GM21360 (cell line): ENCODE measurements at regions not wholly inside any gene's neighbourhood (a gene's known extent, or its start where the extent isn't known, plus 50 kb on each side); places are given as distances from the start of the nearest gene placed in this dataset.

ENCODE experiments used
- ATAC-seq: cut with Tn5 transposase; IDR thresholded peaks from one replicate; pipeline ENCODE4 v1.9.1; 2021; ENCODE audit warnings: mild to moderate bottlenecking, moderate library complexity; ENCODE audit not compliant: unreplicated experiment

DNA sequence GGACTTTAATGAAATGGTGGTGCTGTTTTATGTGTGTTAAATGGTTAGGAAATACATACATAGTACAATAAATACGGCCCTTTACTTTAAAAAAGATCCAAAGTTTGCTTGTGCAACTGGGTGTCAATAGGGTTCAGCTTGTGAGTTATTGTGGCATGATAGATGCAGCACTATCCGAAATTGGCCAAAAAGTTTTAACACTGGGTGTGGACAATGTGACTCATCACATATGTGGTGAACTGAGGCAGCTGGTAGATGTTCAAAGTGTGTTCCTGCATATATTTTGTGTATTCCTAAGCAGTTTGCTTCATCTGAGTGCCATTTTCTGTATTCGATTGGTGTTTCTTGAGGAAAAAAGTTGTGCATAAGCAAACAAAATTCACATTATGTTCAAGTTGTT, 473.1 kb downstream of the KIF20B start:
- ATAC-seq, result no peak

DNA sequence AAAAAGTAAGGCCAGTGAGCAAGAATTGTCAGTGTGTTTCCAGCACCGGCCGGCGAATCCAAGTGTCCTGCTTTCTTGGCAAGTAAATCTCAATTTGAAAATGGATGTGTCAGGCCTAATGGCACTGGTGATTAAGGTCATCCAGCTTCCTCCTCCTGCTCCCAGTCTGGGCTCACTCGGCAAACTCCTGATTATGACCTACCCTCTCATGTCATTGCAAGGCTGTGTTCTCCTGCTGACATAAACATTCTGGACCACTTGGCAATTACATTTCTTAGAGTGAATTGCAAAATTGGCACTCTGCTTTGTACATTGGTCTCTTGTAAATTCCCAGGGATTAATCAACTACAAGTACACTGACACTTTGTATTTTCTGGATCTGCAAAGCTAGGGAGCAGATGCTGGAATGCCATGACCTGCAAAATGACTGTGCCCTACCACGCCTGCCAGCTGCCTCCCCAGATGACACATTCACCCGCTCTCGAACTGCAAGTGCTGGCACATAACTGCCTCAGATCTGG, 473.8 kb downstream of the KIF20B start:
- no peak for ATAC-seq

DNA sequence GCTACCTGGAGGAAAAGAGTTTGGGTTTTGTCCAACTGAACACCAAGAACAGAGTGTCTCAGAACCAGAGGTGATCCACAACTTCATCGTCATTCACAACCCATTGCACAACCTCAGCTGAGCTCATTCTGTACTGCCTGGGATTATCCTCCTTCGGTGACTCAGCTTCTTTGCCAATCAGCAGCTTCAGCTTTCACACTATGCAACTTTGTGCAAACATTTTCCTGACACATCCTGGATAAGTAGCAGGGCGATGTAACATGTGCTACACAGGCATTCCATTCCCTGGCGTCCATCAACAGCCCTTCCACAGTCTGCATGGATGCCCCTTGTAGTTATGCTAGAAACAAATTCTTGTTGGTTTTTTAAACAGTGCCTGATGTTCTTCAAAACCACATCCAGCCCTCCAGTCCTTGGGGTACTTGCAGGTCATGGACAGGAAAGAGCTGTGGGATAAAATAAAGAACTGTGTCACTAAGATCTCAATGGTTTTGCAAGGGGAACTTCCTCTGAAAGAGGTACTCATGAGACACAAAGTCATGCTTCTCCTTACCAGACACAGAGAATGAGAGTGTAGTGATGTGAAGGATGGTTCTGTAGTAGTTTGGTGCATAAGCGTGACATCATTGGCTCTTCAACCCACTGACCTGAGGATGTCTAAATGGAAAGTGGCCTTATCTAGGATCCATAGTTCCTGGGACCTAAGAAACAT, 478.5 kb downstream of the KIF20B start:
- no peak for ATAC-seq

DNA sequence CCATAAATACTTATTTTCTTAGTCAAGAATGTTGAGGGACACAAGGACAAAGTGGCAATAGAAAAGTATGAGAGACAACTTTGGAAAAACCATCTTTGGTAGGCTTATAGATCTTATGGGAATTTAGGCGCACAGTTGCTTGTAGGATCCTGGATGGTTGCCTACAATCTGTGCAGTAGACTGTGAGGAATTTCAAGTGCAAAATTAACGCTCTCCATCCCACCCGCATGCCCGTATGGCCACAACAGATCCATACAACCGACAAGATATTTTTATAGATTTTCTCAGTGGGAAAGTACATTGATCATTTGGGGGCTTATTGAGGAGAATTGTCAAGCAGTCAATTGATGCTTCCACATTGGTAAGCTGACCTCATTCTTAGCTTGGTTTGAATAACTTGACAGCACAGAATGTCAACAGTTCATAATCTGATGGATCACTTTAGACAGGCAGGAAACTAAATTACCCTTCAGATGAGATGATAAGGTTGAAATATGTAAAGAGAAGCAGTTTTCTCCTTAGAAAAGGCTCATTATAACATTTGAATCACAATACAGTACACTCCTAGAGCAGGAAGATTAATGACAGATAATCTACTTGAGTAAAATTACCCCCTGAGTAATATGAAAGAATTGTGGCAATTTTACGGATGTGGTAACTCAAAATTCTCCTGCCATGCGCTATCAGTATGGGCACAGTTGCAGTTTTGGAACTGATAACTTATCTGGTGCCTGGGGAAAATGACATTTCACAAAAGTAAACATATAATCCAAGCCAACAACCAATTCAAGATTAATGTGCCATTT, 479.7 kb downstream of the KIF20B start:
- no peak for ATAC-seq

DNA sequence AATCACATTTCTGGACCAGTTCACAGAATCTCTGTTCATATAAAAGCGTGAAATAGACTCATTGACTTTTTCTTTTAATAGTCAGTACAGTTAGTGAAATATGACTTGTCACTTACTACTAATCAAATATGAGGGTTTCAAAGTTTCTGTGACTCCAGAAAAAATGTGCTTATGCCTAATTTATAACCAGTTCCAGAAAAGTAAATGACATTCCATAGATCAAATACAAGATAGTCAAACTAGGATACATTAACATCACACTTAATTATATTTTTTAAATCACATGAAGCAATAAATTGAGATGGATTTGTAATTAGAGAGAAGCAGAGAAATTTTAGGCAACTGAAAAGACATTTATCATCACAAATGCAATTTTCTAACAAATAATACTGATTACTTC, 491.4 kb downstream of the KIF20B start:
- ATAC-seq, result no peak

DNA sequence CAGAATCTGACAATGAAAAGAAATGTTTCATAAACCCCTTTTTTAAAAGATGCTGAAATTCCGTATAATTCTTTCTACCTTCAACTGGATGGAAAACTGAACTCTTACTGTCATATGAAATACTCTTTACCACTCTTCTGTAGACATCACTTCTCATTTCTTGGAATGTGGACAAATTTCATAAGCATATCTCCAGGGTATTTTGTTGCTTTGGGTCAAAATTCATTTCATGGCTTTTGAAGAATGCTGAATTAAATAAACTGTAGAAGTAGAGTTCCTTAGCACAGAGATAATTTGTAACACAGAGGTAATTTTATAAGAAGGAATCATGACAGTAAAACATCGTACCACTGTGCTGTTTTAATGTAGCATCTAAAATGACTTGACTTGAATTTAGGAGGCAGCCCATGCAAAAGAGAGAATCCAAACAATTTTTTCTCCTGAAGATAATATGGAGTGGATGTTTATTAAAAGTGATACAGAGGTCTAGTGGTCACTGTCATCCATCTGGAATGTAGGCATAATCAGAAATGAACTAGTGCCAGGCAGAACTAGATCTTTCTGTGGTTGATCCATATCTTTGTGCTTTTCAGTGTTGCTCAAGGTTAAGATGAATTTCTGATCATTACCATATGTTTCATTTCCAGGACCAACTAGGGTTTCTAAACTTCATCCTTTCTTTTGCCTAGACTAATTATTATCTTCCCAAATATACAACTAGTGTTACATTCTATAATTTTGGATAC, 492.0 kb downstream of the KIF20B start:
- ATAC-seq, result no peak

DNA sequence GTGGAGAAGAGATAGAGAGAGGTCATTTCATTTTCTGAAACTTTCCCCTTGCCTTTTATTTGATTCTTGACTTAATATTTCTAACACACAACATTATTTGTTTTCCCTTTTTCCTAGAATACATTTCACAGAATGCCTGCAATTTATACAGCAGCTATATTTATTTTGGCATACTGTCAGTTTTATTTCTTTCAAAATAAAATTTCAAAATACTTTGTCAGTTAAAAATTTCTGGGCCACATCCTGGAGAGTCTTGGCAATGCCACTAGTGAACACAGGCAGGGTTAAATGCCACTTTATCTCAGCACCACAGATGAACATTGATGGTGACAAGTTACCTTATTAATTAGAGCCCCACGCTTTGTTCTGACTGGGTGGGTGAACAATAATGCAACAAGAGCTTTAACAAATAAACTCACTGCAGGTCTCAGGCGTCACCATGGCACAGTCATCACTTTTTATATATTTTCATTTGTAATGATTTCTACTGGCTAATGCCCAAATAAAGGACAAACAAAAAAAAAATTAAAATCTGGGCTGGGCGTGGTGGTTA, 494.0 kb downstream of the KIF20B start:
- no peak for ATAC-seq

DNA sequence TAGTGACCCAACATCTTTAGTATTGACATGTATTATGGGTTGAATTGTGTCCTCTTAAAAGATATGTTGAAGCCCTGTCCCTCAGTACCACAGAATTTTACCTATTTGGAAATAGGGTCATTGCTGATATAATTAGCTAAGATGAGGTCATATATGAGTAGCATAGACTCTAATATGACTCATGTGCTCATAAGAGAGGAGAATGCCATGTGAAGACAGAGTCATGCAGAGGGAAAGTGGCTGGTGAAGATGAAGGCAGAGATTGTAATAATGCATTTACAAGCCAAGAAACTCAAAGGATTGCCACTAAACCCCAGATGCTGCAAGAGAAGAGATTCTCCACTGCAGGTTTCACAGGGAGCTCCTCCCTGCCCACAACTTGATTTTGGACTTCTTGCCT, 496.4 kb downstream of the KIF20B start:
- no peak for ATAC-seq

DNA sequence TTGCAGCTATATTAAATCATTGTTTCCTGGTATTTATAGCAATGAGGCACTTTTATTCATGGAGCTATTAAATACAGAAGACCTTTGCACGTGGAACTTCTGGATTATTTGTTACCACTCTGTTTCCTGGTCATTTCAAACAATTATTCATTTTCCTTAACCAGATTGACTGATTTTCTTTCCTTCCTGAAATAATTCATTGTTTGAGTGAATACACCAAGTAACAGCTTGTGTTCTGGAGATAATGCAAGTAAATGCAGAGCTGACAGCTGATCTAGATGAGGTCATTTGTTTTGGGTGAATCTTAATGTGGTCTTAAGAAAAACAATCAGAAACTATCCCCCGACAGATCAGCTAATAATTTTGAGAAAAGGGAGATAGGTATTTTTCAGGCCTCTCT, 497.7 kb downstream of the KIF20B start:
- no peak for ATAC-seq

DNA sequence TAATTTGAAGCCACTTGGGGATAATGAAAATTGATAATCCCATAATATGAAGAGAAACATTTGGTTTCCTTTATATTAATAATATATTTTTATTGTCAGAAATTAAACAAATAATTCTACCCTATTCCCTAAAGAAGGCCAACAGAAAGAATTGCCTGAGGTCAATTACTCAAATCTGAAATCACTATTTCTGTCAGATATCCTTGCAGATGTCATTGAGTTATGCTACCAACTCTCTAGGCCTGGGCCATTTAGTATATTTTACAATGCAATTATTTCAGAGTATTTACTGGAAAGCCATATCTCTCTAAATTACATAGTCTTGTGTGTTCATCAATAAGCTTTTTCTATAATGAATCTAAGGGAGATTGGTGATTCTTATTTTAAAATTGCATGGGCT, 498.1 kb downstream of the KIF20B start:
- ATAC-seq, result no peak

DNA sequence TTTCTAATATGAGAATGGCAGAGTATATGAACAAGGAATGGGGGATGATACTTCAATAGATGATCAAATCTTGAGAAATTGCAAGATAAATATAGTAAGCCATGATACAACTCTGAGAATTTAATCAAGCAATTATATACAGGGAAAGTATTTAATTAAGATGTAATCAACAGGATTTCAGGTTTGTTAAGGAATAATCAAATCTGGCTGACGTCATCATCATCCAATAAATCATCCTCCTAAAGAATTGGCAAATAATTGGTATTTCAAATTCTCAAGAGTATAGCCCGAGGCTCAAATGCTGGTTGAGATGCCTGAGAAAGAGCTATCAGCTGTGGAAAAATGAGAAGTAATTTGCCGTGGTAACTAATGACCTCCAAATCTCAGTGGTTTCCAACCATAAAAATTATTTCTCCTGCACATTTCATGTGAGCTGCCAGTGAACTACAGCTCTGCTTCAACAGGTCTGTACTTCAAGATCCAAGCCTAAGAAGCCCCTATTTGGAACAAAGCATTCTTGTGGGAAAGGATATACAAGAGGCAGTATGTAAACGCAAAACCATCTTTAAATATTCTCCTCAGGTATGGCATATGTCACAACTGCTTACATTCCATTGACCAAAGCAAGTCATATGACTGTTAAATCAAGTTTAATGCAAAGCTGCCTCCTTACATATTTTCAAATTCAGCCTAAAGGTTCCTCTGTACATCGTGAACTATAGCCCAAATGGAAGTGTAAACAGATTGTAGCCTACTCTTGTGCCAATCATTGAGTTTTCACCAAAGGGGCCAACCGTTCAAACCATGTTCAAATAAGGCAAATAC, 503.0 kb downstream of the KIF20B start:
- ATAC-seq, result no peak

DNA sequence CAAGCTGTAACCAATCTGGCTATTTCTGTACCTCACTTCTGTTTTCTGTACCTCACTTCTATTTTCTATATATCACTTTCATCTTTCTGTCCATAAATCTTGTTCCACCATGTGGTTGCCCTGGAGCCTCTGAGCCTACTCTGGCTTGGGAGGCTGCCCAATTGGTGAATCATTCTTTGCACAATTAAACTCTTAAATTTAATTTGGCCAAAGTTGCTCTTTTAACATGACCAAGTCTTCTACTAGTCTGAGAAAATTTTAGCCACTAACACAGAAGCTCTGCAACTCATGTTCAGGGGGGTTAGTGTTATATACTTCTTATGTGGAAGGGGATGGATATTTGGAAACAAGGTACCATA, 503.5 kb downstream of the KIF20B start:
- no peak for ATAC-seq

DNA sequence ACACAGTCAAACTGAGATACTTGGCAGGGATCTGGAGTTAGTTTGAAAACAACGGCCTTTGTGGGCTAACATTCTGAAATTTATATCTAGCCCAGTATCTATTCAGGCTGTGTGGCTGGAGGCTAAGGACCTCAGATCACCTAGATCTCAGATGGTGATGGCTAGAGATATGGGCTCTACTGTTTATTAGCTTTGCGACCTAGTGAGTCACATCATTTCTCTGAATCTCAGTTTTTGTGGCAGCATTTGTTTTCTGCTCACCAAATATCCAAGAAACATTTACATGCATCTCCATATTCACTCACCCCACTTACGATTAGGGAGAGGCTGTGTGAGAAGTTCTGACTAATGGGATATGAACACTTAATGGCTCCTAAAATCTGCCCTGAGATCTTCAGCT, 503.9 kb downstream of the KIF20B start:
- no peak for ATAC-seq

DNA sequence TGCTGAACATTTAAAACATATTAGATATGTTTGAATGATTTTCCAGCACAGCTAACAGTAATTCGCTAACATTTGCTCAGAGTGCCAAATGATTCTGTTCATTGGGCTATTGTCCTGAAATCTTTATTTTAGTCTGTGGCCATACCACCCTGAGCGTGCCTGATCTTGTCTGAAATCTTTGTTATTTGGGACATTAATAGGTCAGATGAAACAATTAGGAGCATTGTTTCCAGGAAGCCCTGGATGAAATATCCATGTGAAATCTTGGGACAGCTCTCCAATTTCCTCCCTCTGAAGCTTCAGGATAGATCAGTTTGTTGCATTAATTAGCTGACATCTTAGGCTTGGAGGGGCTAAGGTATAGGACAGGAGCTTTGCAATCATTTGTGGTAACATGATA, 512.0 kb downstream of the KIF20B start:
- no peak for ATAC-seq

DNA sequence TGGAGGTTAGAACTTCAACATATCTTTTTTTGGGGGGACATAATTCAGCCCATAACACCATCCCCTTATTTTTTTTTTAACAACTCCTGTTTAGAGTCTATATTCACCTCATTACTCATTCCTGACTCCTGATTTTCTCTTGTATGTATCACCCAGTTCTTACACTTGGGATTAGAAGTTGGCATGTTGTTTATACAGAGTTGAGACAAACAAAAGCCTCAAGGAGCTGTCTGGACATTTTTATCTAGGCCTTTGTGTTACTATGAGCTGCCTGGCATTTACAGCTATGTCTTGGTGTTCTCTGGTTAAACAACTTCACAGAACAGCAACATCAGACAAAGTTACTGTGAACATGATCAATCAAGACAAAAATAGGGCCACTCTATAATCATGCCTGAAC, 517.5 kb downstream of the KIF20B start:
- ATAC-seq, result no peak

DNA sequence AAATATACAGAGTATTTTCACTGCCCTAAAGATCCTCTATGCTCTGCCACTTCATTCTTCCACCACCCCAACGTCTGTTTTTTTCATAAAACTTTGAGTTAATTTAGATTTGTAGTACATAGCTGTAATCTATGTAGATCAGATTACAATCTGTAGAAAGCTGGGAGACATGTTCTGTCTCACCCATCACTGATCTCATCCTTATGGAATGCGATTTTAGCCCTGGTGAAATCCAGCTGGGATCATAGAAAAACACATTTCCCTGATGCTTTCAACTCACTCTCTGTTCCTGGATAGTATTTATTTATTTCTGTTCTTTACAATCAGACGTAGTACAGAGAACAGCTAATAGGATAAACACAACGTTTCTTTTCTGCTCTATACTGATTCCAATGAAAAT, 521.0 kb downstream of the KIF20B start:
- no peak for ATAC-seq

DNA sequence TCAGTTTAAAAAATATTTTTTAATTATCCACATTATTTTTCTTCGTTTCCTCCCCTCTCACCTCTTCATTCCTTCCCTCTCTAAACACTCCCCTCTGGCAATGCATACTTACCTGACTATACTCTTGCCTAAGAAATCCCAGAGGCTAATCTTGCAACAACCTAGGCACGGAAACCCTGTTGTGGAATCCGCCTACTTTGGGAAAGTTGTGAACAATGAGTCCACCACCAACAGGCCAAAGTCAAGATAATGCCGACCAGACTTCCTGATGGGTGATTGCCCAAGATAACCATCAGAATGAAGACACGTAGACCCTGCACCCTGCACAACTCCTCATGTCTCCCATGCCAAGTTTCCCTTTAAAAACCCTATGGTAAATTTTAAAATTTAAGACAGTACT, 521.5 kb downstream of the KIF20B start:
- ATAC-seq, result no peak

DNA sequence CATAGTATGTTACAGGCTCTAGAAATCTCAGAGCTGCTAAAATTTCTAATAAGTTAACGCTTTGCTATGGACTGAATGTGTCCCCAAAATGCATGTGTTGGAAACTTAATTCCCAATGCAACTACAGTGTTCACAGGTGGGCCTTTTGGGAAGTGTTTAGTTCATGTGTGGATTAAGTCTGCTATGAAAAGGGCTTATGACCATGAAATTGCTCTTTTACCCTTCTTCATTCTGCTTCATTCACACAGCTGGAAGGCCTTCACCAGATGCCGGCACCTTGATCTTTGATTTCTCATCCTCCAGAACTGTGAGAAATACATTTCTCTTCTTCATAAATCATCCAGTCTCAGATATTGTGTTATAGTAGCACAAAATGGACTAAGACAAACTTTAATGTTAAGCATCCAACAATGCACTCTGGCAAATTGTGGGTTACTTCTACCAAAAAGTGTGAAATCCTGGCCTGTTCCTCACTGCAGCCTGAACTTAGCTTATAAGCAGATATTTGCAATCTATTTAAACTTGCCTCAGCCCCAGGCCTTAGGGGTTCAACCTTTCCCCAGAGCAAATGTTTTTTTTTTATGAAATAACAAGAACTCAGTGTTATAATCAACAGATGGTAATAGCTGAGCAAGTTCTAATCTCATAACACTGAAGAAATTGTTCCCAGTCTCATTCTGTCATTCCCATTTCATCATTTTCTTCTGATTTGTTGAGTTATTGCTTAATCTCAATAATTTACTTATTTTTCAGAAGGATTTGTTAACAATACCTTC, 523.6 kb downstream of the KIF20B start:
- no peak for ATAC-seq

DNA sequence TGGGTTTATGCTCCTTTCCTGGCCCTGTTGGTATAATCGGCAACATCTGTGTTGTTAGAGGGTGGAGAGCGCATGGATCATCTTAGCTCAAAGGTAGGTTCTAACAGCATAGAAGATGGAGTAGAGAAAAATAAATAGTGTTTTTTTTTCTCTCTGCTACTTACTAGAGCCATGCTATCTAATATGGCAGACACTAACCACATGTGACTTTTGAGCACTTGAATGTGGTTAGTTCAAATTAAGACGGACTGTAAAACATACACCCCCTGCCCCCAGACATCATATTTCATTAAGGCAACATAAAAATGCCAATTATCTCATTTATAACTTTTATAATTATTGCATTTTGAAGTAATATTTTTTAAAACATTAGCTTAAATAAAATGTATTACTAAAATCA, 525.1 kb downstream of the KIF20B start:
- ATAC-seq, result no peak

DNA sequence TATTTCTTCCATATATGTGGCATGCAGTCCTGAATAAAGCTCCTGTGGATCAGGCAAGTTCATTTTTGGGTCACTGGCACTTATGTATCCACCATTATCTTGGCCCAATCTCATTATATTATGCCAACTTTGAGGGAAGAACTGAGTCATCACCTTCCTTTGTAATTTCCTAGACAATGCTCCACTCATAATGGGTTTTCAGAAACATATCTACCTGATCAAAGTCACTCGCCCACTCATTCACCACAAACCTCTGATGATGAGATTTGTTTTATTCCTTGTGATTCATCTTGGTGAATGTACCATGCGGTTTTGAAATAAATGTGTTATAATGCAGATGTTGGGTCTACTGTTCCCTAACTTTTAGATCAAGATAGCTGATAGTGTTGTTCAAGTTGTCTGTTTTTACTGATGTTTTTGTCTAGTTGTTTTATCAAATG, 525.8 kb downstream of the KIF20B start:
- ATAC-seq, result no peak
